Liver (tissue), 8 donors: ENCODE measurements at regions not wholly inside any gene's neighbourhood (a gene's known extent, or its start where the extent isn't known, plus 50 kb on each side); places are given as distances from the start of the nearest gene placed in this dataset.

Experiments
- DNase-seq: peaks from one replicate; pipeline ENCODE4 v3.0.0-alpha.2; 2017; ENCODE audit warnings: low spot score
- H3K27ac ChIP-seq, 2 donors: one replicate each; pipeline ENCODE4 v1.7.0; 2013; ENCODE audit warnings: inconsistent platforms in 2 of 2, low read length in 2 of 2, control low read depth in 1 of 2, low read depth in 1 of 2, mild to moderate bottlenecking in 1 of 2
- H3K27me3 ChIP-seq, 4 donors: one replicate each; pipeline versions ENCODE4 v1.6.1 to v1.7.0; 2013; ENCODE audit warnings: low read length in 3 of 4, inconsistent platforms in 1 of 4, mild to moderate bottlenecking in 1 of 4, moderate library complexity in 1 of 4; ENCODE audit not compliant: control insufficient read depth in 4 of 4, insufficient read depth in 4 of 4
- H3K36me3 ChIP-seq, 4 donors: one replicate each; pipeline versions ENCODE4 v1.6.1 to v1.7.0; 2013; ENCODE audit warnings: low read length in 3 of 4, mild to moderate bottlenecking in 3 of 4, low read depth in 1 of 4, moderate library complexity in 1 of 4; ENCODE audit not compliant: control insufficient read depth in 4 of 4, insufficient read depth in 3 of 4
- H3K4me1 ChIP-seq, 4 donors: one replicate each; pipeline versions ENCODE4 v1.6.1 to v1.7.0; 2013; ENCODE audit warnings: low read length in 3 of 4, mild to moderate bottlenecking in 3 of 4, moderate library complexity in 1 of 4; ENCODE audit not compliant: control insufficient read depth in 4 of 4, insufficient read depth in 4 of 4
- H3K4me3 ChIP-seq, 3 donors: one replicate each; pipeline versions ENCODE4 v1.6.1 to v1.7.0; 2013; ENCODE audit warnings: low read length in 3 of 3, control low read depth in 1 of 3, low read depth in 1 of 3, mild to moderate bottlenecking in 1 of 3
- H3K9ac ChIP-seq, 2 donors: one replicate each; pipeline ENCODE4 v1.7.0; 2013; ENCODE audit warnings: low read length in 2 of 2, mild to moderate bottlenecking in 2 of 2, moderate library complexity in 2 of 2, control low read depth in 1 of 2, low read depth in 1 of 2
- H3K9me3 ChIP-seq, 4 donors: one replicate each; pipeline versions ENCODE4 v1.6.1 to v1.7.0; 2013; ENCODE audit warnings: low read length in 3 of 4; ENCODE audit not compliant: control insufficient read depth in 4 of 4
- EGR1 ChIP-seq, 2 donors: IDR thresholded peaks; 2 replicates each; pipeline ENCODE4 v1.6.1; 2016 to 2018; ENCODE audit warnings: antibody characterized with exemption in 2 of 2, low read depth in 2 of 2
- FOXA1 ChIP-seq: IDR thresholded peaks from 2 replicates; pipeline ENCODE4 v1.6.1; 2016; ENCODE audit warnings: antibody characterized with exemption
- FOXA2 ChIP-seq: IDR thresholded peaks from 2 replicates; pipeline ENCODE4 v1.6.1; 2016; ENCODE audit warnings: antibody characterized with exemption
- GABPA ChIP-seq, 2 donors: IDR thresholded peaks in 1 of 2; conservative IDR thresholded peaks in 1 of 2; 2 replicates each; pipeline ENCODE4 v1.6.1; 2016; ENCODE audit warnings: antibody characterized with exemption in 2 of 2, mild to moderate bottlenecking in 1 of 2, moderate library complexity in 1 of 2
- HNF4A ChIP-seq, 2 donors: conservative IDR thresholded peaks; 2 replicates each; pipeline ENCODE4 v1.6.1; 2016; ENCODE audit warnings: antibody characterized with exemption in 2 of 2, mild to moderate bottlenecking in 2 of 2
- HNF4G ChIP-seq: IDR thresholded peaks from 2 replicates; pipeline ENCODE4 v1.6.1; 2016; ENCODE audit warnings: antibody characterized with exemption
- NR2F2 ChIP-seq: IDR thresholded peaks from 2 replicates; pipeline ENCODE4 v1.6.1; 2016; ENCODE audit warnings: antibody characterized with exemption
- RXRA ChIP-seq, 2 donors: IDR thresholded peaks; 2 replicates each; pipeline ENCODE4 v1.6.1; 2017 to 2018; ENCODE audit warnings: antibody characterized with exemption in 2 of 2, mild to moderate bottlenecking in 1 of 2
- SP1 ChIP-seq: IDR thresholded peaks from 2 replicates; pipeline ENCODE4 v1.6.1; 2018; ENCODE audit warnings: antibody characterized with exemption, mild to moderate bottlenecking
- TAF1 ChIP-seq: conservative IDR thresholded peaks from 2 replicates; pipeline ENCODE4 v1.6.1; 2016; ENCODE audit warnings: antibody characterized with exemption, mild to moderate bottlenecking
- YY1 ChIP-seq: IDR thresholded peaks from 2 replicates; pipeline ENCODE4 v1.6.1; 2016; ENCODE audit warnings: antibody characterized with exemption, mild to moderate bottlenecking
- WGBS: extraction: QIAGEN DNeasy Blood & Tissue Kit; methylation state at CpG from one replicate; pipeline ENCODE4 v1.1.7; 2013; 5-methylcytosine and 5-hydroxymethylcytosine counted together
- TF ChIP-seq, protein P1 (sequence below): IDR thresholded peaks from 2 replicates; pipeline ENCODE4 v1.6.1; 2016; ENCODE audit warnings: antibody characterized with exemption
- TF ChIP-seq, protein P2 (sequence below): IDR thresholded peaks from 2 replicates; pipeline ENCODE4 v1.6.1; 2016; ENCODE audit warnings: antibody characterized with exemption
- TF ChIP-seq, protein P3 (sequence below): IDR thresholded peaks from 2 replicates; pipeline ENCODE4 v1.6.1; 2016; ENCODE audit warnings: antibody characterized with exemption
- TF ChIP-seq, protein P4 (sequence below): fragments of 150-350 bp; IDR thresholded peaks from 2 replicates; pipeline ENCODE4 v1.5.1; 2017; ENCODE audit warnings: improper control_type of control experiment, low read depth, low read length; ENCODE audit not compliant: missing input control
- TF ChIP-seq, protein P5 (sequence below): IDR thresholded peaks from 2 replicates; pipeline ENCODE4 v1.6.1; 2016; ENCODE audit warnings: antibody characterized with exemption, mild to moderate bottlenecking
- donor health status: healthy.
- donor health status: healthy.
- donor health status: healthy.
- donor health status: healthy.
- donor health status: healthy.

DNA sequence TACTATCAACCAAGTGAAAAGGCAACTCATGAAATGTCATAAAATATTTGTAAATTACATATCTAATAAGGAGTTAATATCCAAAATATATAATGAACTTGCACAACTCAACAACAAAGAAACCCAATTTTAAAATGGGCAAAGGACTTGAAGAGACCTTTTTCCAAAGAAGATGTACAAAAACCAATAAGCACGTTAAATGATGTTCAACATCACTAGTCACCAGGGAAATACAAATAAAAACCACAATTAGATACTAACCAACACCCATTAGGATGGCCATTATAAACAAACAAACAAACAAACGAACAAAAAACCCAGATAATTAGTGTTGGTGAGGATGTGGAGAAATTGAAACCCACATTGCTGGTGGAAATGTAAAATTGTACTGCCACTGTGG is 92.3 kb upstream of the ARID2 start:
- H3K4me1 ChIP-seq, result peaks cover 0 to 5% (median 1%) of the 10 kb centered on the region in 4 donors

DNA sequence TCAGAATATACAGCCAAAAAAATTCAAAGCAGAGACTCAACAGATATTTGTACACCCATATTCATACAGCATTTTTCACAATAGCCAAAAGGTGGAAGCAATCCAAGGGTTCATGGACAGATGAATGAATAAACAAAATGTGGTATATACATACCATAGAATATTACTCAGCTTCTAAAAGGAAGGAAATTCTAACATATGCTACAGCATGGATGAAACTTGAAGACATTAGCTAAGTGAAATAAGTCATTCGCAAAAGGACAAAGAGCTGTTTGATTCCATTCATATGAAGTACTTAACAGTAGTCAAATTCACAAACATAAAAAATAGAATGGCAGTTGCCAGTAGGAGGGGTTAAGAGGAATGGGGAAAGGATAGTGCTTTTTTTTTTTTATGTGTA is 91.8 kb upstream of the ARID2 start:
- 97% methylated on average over 1 of the region's 1 CpG for WGBS
- TF ChIP-seq NR2F2 (no peak), SP1 (no peak), YY1 (no peak), EGR1 (IDR thresholded peaks at IDR 0.05; ENCODE audit: low read depth in 2 of 2) (no peak), HNF4G (no peak), HNF4A (conservative IDR thresholded peaks at IDR 0.05) (no peak), FOXA1 (no peak), RXRA (IDR thresholded peaks at IDR 0.05) (no peak), FOXA2 (no peak), GABPA (IDR thresholded peaks at IDR 0.05 in 1 of 2, conservative IDR thresholded peaks at IDR 0.05 in 1 of 2) (no peak)
- TF ChIP-seq, protein P1, sequence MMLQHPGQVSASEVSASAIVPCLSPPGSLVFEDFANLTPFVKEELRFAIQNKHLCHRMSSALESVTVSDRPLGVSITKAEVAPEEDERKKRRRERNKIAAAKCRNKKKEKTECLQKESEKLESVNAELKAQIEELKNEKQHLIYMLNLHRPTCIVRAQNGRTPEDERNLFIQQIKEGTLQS, result no peak
- TF ChIP-seq, protein P2, sequence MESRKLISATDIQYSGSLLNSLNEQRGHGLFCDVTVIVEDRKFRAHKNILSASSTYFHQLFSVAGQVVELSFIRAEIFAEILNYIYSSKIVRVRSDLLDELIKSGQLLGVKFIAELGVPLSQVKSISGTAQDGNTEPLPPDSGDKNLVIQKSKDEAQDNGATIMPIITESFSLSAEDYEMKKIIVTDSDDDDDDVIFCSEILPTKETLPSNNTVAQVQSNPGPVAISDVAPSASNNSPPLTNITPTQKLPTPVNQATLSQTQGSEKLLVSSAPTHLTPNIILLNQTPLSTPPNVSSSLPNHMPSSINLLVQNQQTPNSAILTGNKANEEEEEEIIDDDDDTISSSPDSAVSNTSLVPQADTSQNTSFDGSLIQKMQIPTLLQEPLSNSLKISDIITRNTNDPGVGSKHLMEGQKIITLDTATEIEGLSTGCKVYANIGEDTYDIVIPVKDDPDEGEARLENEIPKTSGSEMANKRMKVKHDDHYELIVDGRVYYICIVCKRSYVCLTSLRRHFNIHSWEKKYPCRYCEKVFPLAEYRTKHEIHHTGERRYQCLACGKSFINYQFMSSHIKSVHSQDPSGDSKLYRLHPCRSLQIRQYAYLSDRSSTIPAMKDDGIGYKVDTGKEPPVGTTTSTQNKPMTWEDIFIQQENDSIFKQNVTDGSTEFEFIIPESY, result no peak
- TF ChIP-seq, protein P3, sequence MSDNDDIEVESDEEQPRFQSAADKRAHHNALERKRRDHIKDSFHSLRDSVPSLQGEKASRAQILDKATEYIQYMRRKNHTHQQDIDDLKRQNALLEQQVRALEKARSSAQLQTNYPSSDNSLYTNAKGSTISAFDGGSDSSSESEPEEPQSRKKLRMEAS, result no peak
- TF ChIP-seq, protein P4, sequence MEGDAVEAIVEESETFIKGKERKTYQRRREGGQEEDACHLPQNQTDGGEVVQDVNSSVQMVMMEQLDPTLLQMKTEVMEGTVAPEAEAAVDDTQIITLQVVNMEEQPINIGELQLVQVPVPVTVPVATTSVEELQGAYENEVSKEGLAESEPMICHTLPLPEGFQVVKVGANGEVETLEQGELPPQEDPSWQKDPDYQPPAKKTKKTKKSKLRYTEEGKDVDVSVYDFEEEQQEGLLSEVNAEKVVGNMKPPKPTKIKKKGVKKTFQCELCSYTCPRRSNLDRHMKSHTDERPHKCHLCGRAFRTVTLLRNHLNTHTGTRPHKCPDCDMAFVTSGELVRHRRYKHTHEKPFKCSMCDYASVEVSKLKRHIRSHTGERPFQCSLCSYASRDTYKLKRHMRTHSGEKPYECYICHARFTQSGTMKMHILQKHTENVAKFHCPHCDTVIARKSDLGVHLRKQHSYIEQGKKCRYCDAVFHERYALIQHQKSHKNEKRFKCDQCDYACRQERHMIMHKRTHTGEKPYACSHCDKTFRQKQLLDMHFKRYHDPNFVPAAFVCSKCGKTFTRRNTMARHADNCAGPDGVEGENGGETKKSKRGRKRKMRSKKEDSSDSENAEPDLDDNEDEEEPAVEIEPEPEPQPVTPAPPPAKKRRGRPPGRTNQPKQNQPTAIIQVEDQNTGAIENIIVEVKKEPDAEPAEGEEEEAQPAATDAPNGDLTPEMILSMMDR, result no peak
- TF ChIP-seq, protein P5, sequence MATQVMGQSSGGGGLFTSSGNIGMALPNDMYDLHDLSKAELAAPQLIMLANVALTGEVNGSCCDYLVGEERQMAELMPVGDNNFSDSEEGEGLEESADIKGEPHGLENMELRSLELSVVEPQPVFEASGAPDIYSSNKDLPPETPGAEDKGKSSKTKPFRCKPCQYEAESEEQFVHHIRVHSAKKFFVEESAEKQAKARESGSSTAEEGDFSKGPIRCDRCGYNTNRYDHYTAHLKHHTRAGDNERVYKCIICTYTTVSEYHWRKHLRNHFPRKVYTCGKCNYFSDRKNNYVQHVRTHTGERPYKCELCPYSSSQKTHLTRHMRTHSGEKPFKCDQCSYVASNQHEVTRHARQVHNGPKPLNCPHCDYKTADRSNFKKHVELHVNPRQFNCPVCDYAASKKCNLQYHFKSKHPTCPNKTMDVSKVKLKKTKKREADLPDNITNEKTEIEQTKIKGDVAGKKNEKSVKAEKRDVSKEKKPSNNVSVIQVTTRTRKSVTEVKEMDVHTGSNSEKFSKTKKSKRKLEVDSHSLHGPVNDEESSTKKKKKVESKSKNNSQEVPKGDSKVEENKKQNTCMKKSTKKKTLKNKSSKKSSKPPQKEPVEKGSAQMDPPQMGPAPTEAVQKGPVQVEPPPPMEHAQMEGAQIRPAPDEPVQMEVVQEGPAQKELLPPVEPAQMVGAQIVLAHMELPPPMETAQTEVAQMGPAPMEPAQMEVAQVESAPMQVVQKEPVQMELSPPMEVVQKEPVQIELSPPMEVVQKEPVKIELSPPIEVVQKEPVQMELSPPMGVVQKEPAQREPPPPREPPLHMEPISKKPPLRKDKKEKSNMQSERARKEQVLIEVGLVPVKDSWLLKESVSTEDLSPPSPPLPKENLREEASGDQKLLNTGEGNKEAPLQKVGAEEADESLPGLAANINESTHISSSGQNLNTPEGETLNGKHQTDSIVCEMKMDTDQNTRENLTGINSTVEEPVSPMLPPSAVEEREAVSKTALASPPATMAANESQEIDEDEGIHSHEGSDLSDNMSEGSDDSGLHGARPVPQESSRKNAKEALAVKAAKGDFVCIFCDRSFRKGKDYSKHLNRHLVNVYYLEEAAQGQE, result no peak
- H3K9me3 ChIP-seq, result no peaks in the 10 kb centered on the region
- H3K36me3 ChIP-seq, result no peaks in the 10 kb centered on the region
- no peak for DNase-seq
- H3K27ac ChIP-seq, result no peak overlapping the region
- H3K9ac ChIP-seq, result no peak overlapping the region
- H3K4me3 ChIP-seq, result no peak overlapping the region
- H3K4me1 ChIP-seq, result peaks cover 0 to 5% (median 1%) of the 10 kb centered on the region in 4 donors
- H3K27me3 ChIP-seq, result no peaks in the 10 kb centered on the region

More for the DNA sequence above, 92.3 kb upstream of the ARID2 start:
- Histone ChIP-seq H3K9me3 (no peaks in the 10 kb centered on the region), H3K4me3 (no peak overlapping the region), H3K27me3 (no peaks in the 10 kb centered on the region), H3K9ac (no peak overlapping the region), H3K27ac (no peak overlapping the region), H3K36me3 (no peaks in the 10 kb centered on the region)
- no peak for DNase-seq
- no peak for TF ChIP-seq HNF4A (conservative IDR thresholded peaks at IDR 0.05)
- TF ChIP-seq, protein P3, result no peak
- TF ChIP-seq SP1, result no peak
- TF ChIP-seq RXRA (IDR thresholded peaks at IDR 0.05), result no peak
- TF ChIP-seq, protein P2, result no peak
- TF ChIP-seq, protein P4, result no peak
- TF ChIP-seq TAF1, result no peak
- WGBS, result 88% methylated on average over 2 of the region's 2 CpGs
